ENCODE measurements at regions not wholly inside any gene's neighbourhood (a gene's known extent, or its start where the extent isn't known, plus 50 kb on each side); places are given as distances from the start of the nearest gene placed in this dataset.

DNA sequence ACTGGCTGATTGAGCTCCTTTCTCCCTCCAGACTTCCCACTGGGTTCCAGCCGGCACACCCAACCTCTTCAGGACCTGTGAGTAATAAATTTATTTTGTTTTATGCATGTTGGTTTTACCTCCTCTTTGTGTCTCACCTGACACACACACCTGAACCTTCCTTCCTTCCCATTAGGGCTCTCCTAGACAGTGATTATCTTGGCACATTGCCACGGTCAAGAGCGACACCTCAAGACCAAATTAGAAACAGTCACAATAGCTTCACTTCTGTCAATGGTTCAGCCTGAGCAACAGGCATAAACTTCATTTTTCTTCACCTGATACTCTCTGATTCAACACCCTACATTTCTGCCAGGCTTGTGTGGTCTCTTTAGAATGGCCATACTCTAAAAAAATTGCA, 296.3 kb upstream of the SMARCA2 start:
- no peak overlapping the region for H3K27ac ChIP-seq (ENCODE audit: low read length)
- H3K4me3 ChIP-seq (ENCODE audit: low read length): no peak overlapping the region
- no peaks in the 10 kb centered on the region for H3F3A ChIP-seq (ENCODE audit: low read length, unreplicated experiment)
- H3K36me3 ChIP-seq (ENCODE audit: low read depth, low read length): no peaks in the 10 kb centered on the region
- H3K79me2 ChIP-seq (ENCODE audit: low read length): no peaks in the 10 kb centered on the region
- DNase-seq: no peak
- TF ChIP-seq EZH2phosphoT487 (IDR thresholded peaks at IDR 0.05; ENCODE audit: borderline replicate concordance, low read length) (no peak), CTCF (conservative IDR thresholded peaks at IDR 0.05; ENCODE audit: low read depth, low read length) (no peak), EZH2 (IDR thresholded peaks at IDR 0.05; ENCODE audit: low read length, unreplicated experiment) (no peak)
- intact Hi-C loops (cut with micrococcal nuclease): no loop called here
- H3K4me1 ChIP-seq (ENCODE audit: insufficient read depth, low read length): no peaks in the 10 kb centered on the region
- no TSS peak for BruUV-seq (replicated peaks)
- no peak for ATAC-seq
- POLR2A ChIA-PET (ENCODE audit: unreplicated experiment): no interaction called here
- H3K27me3 ChIP-seq (ENCODE audit: low read length): no peaks in the 10 kb centered on the region
- CTCF ChIA-PET: no interaction called here
- H2AFZ ChIP-seq (ENCODE audit: low read length): no peak overlapping the region
- no peak overlapping the region for H3K4me2 ChIP-seq (ENCODE audit: low read length)
- H4K20me1 ChIP-seq (ENCODE audit: low read length): no peaks in the 10 kb centered on the region
- H3K9me2 ChIP-seq (replicated peaks; ENCODE audit: low read length): no peaks in the 10 kb centered on the region
- no peaks in the 10 kb centered on the region for H3K9me3 ChIP-seq (ENCODE audit: low read length)
- H3K9ac ChIP-seq (ENCODE audit: low read length): no peak overlapping the region

- Histone ChIP-seq H4K20me1 (ENCODE audit: low read length) (no peaks in the 10 kb centered on the region), H3K79me2 (ENCODE audit: low read length) (no peaks in the 10 kb centered on the region), H3K36me3 (ENCODE audit: low read depth, low read length) (no peaks in the 10 kb centered on the region), H3K4me1 (ENCODE audit: insufficient read depth, low read length) (no peaks in the 10 kb centered on the region), H3K9me3 (ENCODE audit: low read length) (no peaks in the 10 kb centered on the region), H2AFZ (ENCODE audit: low read length) (no peak overlapping the region), H3K4me2 (ENCODE audit: low read length) (no peak overlapping the region), H3F3A (ENCODE audit: low read length, unreplicated experiment) (no peaks in the 10 kb centered on the region), H3K9me2 (replicated peaks; ENCODE audit: low read length) (no peaks in the 10 kb centered on the region), H3K27ac (ENCODE audit: low read length) (no peak overlapping the region), H3K9ac (ENCODE audit: low read length) (no peak overlapping the region), H3K4me3 (ENCODE audit: low read length) (no peak overlapping the region), H3K27me3 (ENCODE audit: low read length) (peaks cover 6% of the 10 kb centered on the region; the same call in 1 of the 2 replicates)
- no TSS peak for BruUV-seq (replicated peaks)
- intact Hi-C loops (cut with micrococcal nuclease): no loop called here
- POLR2A ChIA-PET (ENCODE audit: unreplicated experiment): no interaction called here
- TF ChIP-seq EZH2phosphoT487 (IDR thresholded peaks at IDR 0.05; ENCODE audit: borderline replicate concordance, low read length): no peak
- TF ChIP-seq EZH2 (IDR thresholded peaks at IDR 0.05; ENCODE audit: low read length, unreplicated experiment): no peak
- TF ChIP-seq CTCF (conservative IDR thresholded peaks at IDR 0.05; ENCODE audit: low read depth, low read length): no peak
- CTCF ChIA-PET: no interaction called here
- no peak for ATAC-seq
- no peak for DNase-seq
These were observed 294.0 kb upstream of the SMARCA2 start for GRCh38 chr9:1721196-1721595.

DNA sequence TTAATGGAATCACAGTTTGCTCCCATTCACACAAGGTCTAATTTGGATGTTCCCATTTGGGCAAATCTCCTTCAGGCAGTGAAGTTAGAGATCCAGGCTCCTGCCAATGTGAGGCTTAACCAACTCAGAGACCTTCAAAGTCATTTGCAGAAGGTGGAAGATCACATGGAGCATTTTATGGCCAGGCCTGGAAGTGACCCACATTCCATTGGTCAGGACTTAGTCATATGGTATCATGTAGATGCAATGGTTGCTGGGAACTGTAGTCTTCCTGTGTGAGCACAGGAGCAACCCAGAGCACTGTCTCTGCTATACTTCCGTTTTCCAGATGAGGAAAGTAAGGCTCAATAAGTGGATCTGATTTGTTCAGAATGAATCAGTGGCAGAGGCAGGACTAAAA, 292.7 kb upstream of the SMARCA2 start:
- no peak for ATAC-seq
- Histone ChIP-seq H3K36me3 (ENCODE audit: low read depth, low read length) (no peaks in the 10 kb centered on the region), H3K4me1 (ENCODE audit: insufficient read depth, low read length) (no peaks in the 10 kb centered on the region), H3K4me2 (ENCODE audit: low read length) (no peak overlapping the region), H3K27ac (ENCODE audit: low read length) (no peak overlapping the region), H3F3A (ENCODE audit: low read length, unreplicated experiment) (no peaks in the 10 kb centered on the region), H3K4me3 (ENCODE audit: low read length) (no peak overlapping the region), H3K27me3 (ENCODE audit: low read length) (peaks cover 7% of the 10 kb centered on the region; the same call in 1 of the 2 replicates), H3K9ac (ENCODE audit: low read length) (no peak overlapping the region), H2AFZ (ENCODE audit: low read length) (no peak overlapping the region), H3K79me2 (ENCODE audit: low read length) (no peaks in the 10 kb centered on the region), H3K9me2 (replicated peaks; ENCODE audit: low read length) (no peaks in the 10 kb centered on the region), H4K20me1 (ENCODE audit: low read length) (no peaks in the 10 kb centered on the region), H3K9me3 (ENCODE audit: low read length) (no peaks in the 10 kb centered on the region)
- BruUV-seq (replicated peaks): no TSS peak
- intact Hi-C loops (cut with micrococcal nuclease): no loop called here
- ChIA-PET CTCF (no interaction called here), POLR2A (ENCODE audit: unreplicated experiment) (no interaction called here)
- TF ChIP-seq CTCF (conservative IDR thresholded peaks at IDR 0.05; ENCODE audit: low read depth, low read length) (no peak), EZH2phosphoT487 (IDR thresholded peaks at IDR 0.05; ENCODE audit: borderline replicate concordance, low read length) (no peak), EZH2 (IDR thresholded peaks at IDR 0.05; ENCODE audit: low read length, unreplicated experiment) (no peak)
- peak; percentile 2 for DNase-seq
